ENCODE measurements at regions not wholly inside any gene's neighbourhood (a gene's known extent, or its start where the extent isn't known, plus 50 kb on each side); places are given as distances from the start of the nearest gene placed in this dataset.

DNA sequence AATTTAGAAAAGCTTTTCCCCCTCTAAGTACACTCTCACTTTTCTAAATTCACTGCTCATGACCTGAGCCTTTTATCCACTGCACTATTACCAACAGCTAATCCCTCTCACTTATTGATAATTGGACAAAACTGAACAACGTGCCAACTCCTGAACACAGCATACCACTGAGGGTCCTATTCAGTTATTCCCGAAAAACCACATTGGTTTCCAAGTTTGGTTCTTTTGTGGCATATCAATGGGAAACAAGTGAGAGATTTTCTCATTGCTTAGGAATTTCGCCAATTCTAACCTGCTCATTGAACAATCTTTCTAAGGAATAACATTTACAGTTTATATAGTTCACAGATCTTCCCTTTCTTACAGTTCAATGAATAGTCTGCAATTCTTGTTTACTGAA, 977.4 kb downstream of the TMEM182 start:
- no peaks in the 10 kb centered on the region for H3K23me2 ChIP-seq (ENCODE audit: insufficient read length, low read depth, low read length, poor library complexity, severe bottlenecking)
- H2AFZ ChIP-seq (ENCODE audit: low read length), result no peak overlapping the region
- no peak overlapping the region for H3K4ac ChIP-seq (ENCODE audit: low read depth, low read length)
- no peak overlapping the region for H2AK5ac ChIP-seq (ENCODE audit: insufficient read length, low read length)
- Mint-ChIP-seq H3K27ac (no peak overlapping the region; a peak in 1 of 7 replicates), H3K36me3 (ENCODE audit: insufficient read depth in 1 of 3, low read depth in 3 of 3) (peaks cover 0 to 5% (median 2%) of the 10 kb centered on the region in 3 experiments; a peak in 2 of 7 replicates), H3K4me1 (no peaks in the 10 kb centered on the region), H3K4me3 (no peak overlapping the region), H3K9me3 (peaks cover 4% of the 10 kb centered on the region in 2 experiments; a peak in 4 of 5 replicates), H3K27me3 (ENCODE audit: low read depth) (no peaks in the 10 kb centered on the region)
- no peak overlapping the region for H3K18ac ChIP-seq (ENCODE audit: insufficient read length, low read depth, low read length)
- no peak for DNase-seq
- H2BK5ac ChIP-seq (ENCODE audit: insufficient read length, low read length), result no peak overlapping the region
- H3K27me3 ChIP-seq (ENCODE audit: insufficient read depth, low read length), result no peaks in the 10 kb centered on the region
- H3K79me1 ChIP-seq (ENCODE audit: insufficient read depth, low read depth, low read length, poor library complexity, severe bottlenecking), result no peaks in the 10 kb centered on the region
- no peaks in the 10 kb centered on the region for H4K20me1 ChIP-seq (ENCODE audit: control insufficient read depth, insufficient read depth, insufficient read length)
- H3K4me2 ChIP-seq (ENCODE audit: insufficient read depth, insufficient read length, low read length), result no peak overlapping the region
- TF ChIP-seq, protein P1, sequence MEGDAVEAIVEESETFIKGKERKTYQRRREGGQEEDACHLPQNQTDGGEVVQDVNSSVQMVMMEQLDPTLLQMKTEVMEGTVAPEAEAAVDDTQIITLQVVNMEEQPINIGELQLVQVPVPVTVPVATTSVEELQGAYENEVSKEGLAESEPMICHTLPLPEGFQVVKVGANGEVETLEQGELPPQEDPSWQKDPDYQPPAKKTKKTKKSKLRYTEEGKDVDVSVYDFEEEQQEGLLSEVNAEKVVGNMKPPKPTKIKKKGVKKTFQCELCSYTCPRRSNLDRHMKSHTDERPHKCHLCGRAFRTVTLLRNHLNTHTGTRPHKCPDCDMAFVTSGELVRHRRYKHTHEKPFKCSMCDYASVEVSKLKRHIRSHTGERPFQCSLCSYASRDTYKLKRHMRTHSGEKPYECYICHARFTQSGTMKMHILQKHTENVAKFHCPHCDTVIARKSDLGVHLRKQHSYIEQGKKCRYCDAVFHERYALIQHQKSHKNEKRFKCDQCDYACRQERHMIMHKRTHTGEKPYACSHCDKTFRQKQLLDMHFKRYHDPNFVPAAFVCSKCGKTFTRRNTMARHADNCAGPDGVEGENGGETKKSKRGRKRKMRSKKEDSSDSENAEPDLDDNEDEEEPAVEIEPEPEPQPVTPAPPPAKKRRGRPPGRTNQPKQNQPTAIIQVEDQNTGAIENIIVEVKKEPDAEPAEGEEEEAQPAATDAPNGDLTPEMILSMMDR (conservative IDR thresholded peaks at IDR 0.05), result no peak
- H2BK12ac ChIP-seq (ENCODE audit: insufficient read length, low read depth, low read length), result no peak overlapping the region
- no peak overlapping the region for H3K23ac ChIP-seq (ENCODE audit: insufficient read length, low read depth, low read length)
- no peak overlapping the region for H3K14ac ChIP-seq (ENCODE audit: insufficient read depth, low read length)
- no CpG with 5 or more reads among the region's 3 CpGs for WGBS (ENCODE audit: extremely low coverage, insufficient read length, low lambda C conversion rate)
- H3K79me2 ChIP-seq (ENCODE audit: insufficient read depth, low read length), result no peaks in the 10 kb centered on the region
- no peak overlapping the region for H3K9ac ChIP-seq (ENCODE audit: extremely low read depth, insufficient read length, low read length)
- H4K8ac ChIP-seq (replicated peaks; ENCODE audit: insufficient read length, low read depth, low read length), result no peak overlapping the region
- no peak overlapping the region for H3T11ph ChIP-seq (ENCODE audit: low read length)
- no peak overlapping the region for H3K56ac ChIP-seq (ENCODE audit: insufficient read length, low read depth, low read length)
- no peak overlapping the region for H2BK20ac ChIP-seq (ENCODE audit: low read depth, low read length, poor library complexity, severe bottlenecking)
- no peak overlapping the region for H2BK15ac ChIP-seq (ENCODE audit: low read depth, low read length)
- no peak overlapping the region for H3K27ac ChIP-seq (ENCODE audit: insufficient read length, low read depth, low read length)
- no peaks in the 10 kb centered on the region for H3K9me3 ChIP-seq (ENCODE audit: control insufficient read depth, low read depth, low read length)
- no peak overlapping the region for H2BK120ac ChIP-seq (ENCODE audit: low read depth, low read length, poor library complexity, severe bottlenecking)
- no peak overlapping the region for H4K91ac ChIP-seq (ENCODE audit: insufficient read length, low read depth, low read length)
- H4K5ac ChIP-seq (ENCODE audit: insufficient read length, low read depth, low read length), result no peak overlapping the region
- H3K4me1 ChIP-seq (ENCODE audit: insufficient read depth, low read length), result no peaks in the 10 kb centered on the region; the same call in 1 of the 2 replicates

Measured in H9 (cell line).